HG03432 (cell line): ENCODE measurements at regions not wholly inside any gene's neighbourhood (a gene's known extent, or its start where the extent isn't known, plus 50 kb on each side); places are given as distances from the start of the nearest gene placed in this dataset.

Experiments used
- ATAC-seq: cut with Tn5 transposase; IDR thresholded peaks from one replicate; pipeline ENCODE4 v1.9.1; 2021; ENCODE audit warnings: mild to moderate bottlenecking, moderate library complexity; ENCODE audit not compliant: unreplicated experiment

DNA sequence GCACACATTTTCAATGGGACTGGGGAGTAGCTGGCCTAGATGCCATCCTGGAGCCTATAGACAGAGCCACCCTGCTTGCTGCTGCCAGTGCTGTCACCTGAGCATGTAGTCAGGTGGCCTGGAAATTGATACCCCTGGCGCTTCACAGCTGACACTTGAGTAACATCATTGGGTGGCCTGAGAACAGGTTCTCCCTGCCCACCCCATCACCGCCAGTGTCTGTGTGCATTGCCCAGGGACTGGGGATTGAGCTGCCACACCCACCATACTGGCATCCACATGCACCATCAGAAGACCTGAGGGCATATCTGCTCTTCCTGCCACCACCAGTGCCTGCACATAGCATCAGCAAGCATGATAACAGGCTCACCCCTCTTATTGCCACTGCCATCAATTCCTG is 1142.9 kb upstream of the PABPC4L start:
- no peak for ATAC-seq

DNA sequence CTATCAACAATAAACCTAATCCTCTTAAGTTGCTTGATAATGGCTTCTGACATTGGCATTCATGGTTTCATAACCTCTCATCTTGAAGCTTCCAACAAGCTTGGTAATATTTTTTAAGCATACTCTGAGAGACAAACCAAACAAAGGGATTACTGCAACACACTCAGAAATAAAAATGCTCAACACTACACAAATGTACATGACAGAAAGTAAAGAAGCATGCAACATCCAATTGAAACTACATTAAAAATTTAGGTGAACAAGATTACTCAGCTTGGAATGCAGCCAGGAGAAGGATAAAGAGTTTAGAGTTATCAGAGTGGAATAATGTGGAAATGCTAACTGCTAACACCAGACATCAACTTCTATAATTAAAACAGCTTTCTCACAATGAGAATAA is 1136.6 kb upstream of the PABPC4L start:
- ATAC-seq, result no peak

DNA sequence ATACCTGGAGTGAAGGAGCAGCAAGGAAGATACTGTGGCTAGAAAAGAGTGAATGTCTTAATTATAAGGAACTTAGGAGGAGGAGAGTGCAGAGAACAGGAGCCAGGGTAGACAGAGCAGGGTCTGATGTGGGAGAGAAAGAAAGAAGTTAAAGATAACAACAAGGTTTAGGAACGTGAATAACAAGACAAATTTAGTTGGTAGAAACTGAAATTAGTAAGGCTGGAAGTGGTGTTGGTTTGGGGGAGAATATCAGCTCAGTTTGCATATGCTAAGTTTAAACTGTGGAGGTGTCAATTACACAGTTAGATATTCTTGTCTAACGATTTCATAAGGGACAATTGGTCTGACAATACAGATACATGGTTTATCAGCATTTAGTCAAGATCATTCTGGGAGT is 1123.7 kb upstream of the PABPC4L start:
- ATAC-seq, result peak; percentile 37

DNA sequence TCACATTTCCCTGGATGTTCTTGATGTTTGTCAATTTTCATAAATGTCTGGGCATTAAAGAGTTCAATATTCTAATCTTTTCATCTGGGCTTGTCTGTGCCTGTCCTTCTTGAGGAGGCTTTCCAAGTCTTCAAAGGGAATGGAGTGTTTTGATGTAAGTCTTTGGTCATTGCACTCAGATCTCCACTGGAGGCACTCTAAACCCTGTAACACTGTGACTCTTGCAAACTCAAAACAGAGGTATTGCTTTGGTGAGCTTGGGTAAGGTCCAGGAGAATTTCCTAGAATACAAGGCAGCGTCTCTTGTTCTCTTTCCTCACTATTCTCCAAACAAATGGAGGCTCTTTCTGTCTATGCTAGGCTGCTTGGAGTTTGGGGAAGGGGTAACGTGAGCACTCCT is 1118.1 kb upstream of the PABPC4L start:
- no peak for ATAC-seq

DNA sequence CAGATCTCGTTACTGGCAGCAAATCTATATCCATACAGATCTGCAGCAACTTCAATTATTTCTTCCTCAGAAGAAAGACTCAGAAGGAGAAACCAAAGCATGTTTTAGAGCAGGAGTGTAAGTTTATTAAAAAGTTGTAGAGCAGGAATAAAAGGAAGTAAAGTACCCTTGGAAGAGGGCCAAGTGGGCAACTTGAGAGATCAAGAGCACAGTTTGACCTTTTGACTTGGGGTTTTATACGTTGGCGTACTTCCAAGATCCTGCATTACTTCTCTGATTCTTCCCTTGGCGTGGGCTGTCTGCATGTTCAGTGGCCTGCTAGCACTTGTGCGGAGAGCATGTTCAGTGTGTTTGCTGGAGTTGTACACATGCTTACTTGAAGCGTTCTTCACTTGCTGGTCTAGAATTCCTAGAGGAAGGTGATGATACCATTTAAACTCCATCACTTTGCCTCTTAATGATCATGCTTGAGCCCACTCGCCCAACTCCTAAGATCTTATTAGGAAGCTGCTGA is 1114.7 kb upstream of the PABPC4L start:
- ATAC-seq, result no peak

DNA sequence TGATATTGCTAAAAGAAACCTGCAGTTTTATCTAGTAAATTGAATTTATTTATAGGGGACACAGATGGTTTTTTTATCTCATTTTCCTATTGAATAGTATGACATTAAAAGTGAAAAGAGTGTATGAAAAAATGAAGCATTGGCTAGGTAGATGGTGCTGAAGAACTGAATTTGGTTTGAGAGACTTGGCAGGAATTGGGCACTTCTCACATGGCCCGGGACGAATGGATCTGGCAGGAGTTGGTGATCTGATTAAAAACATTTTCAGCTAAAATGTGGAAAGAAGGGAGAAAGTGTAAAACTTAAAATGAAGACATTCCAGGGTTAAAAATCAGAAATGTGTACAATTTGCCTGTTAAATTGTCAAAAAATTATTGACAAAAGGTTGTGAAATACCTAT is 1088.5 kb upstream of the PABPC4L start:
- no peak for ATAC-seq

DNA sequence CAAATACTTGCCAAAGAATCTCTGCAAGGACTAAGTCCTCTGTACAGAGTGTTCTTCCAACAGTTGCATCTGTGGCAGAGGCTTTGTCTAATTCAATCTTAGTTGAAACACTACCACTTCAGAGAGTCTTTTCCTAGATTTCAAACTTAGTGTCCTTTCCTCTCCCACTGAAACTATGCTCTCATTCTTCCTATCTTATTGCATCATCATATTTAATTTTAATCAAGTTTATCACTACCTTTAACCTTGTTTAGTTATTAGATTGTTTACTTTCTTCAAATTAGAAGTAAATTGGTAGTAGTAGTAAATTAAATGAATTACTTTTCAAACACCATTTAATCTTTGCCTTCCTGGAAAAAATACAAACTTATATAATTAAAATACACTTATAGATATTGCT is 1082.3 kb upstream of the PABPC4L start:
- ATAC-seq, result no peak

DNA sequence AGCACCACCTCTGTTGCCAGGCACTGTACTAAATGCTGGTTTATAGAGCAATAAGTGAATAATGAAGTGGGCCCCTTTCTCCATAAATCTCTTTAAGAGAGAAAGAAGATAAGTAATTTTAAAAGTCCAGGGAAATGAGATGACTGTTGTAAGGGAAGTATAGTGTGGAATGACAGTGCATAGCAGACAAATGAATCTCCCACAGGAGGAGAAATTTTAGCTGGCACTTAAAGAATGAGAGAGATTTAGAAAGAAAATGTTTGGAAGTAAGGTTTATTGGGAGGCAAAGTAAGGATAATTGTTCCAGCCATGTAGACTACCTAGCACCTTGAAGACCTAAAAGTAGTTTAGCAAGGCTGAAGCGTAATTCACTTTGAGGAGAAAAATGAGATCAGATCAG is 1081.1 kb upstream of the PABPC4L start:
- no peak for ATAC-seq

DNA sequence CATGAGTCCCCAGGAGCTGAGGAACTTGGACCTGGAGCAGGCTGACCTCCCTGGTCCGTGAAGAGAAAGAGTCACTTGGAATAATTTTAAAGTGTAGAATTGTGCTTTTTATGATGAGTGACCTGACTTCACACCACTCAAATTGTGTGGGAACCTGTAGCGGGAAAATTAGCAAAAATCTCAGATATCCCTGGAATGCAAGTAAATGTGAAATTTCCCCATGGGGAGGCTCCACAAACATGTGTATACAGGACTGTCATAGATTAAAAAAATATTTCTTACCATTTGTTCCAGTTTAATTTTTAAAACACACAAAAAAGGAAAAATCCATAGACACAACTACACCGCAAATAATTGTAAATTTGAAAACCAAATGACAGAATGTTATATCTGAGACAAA is 1079.6 kb upstream of the PABPC4L start:
- ATAC-seq, result no peak

DNA sequence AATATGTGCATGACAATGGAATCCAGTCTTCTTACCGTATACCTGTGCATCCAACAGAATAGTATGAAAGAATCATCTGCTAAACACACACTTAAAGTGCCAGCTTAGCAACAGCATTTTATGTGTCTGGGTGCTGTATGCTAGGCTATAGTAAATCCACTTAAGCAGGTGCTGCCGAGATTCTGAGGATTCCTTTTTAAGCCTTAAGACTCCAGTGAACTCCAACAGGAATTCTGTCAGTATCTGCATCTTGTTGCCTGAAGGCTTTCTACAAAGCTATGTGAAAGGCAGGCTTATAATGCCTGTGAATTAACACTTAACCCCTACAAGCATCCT is 1076.4 kb upstream of the PABPC4L start:
- ATAC-seq, result no peak

DNA sequence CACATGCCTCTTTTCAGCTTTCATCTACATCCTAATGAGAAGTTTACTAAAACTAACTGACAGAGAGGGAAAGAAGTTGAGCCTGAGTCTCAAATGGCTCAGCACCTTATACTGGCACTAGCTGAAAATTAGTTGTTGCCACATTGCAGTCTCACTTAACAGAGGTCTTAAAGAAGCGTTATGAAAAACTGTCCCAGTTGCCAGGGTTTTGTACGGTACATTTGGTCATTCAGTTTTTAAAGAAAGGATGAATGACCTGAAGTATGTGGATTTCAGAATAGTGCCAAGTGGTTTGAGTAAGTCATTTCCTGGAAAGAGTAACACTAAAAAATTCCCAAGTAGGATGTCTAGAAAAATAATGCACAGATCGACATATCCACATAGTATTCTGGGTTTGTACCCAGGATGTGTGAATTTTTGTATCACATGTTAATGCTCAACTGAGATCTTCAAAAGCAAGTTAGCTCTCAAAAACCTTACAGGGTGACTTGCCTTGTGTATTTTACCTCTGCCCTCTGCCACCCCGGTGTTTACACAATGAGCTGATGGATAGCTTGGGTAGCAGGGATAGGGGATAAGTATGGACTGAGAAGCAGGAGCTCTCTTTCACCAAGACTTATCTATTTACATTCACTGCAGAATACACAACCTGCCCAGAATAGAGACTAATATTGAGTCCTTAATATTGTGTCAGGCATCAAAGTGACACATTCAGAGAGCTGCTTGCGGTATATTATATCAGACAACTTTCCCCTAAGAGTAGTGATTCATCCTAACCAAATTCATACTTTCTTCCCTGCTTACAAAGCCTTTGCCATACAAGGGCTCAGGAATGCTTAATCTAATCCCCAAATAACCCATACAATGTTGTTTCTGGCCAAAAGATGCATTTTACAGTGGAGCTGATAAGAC is 1075.7 kb upstream of the PABPC4L start:
- no peak for ATAC-seq

DNA sequence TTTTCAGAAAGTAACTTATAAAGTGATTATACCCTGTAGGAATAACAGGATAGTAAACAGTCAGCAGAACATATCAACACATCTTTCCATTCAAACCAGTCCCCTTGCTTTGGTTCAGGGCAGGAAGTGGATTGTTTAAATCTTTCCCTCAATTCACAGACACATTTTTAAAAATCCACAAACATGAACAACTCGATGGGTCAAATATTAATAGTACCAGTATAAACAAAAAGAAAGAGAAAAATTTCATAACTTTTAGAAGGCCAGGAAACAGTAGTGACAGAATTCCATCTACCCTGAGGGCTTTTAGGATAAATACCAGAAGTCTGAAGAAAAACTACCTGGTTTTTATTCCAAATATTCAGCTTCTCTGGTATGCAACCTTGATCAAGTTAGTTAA is 1072.8 kb upstream of the PABPC4L start:
- no peak for ATAC-seq

DNA sequence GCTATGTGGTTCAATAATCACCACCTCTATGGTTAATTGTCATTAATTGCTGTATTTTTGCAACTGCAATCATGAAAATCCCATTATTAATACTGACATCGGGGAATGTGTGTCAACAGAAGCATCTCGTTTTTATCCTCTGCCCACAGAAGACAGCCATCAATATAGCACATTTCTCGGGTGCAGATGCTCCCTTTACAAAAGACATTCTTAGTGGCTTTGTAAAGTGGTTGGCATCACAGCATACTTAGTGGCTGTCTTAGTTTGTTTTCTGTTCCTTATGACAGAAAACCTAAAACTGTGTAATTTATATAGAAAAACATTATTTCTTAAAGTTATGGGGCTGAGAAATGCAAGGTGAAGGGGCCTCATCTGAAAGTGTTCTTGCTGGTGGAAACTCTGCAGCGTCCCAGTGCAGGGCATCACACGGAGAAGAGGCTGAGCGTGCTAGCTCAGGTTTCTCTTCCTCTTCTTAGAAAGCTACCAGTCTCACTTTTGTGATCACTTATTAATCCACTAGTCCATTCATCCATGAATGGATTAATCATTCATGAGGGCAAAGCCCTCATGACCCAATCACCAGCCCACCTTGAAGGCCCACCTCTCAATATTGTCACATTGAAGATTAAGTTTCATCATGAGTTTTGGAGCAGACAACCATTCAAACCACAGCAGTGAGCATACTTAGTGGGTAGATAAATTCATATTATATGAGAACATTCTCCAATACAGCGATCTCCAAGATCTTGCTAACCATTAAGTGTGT is 1067.7 kb upstream of the PABPC4L start:
- ATAC-seq, result peak; percentile 96

DNA sequence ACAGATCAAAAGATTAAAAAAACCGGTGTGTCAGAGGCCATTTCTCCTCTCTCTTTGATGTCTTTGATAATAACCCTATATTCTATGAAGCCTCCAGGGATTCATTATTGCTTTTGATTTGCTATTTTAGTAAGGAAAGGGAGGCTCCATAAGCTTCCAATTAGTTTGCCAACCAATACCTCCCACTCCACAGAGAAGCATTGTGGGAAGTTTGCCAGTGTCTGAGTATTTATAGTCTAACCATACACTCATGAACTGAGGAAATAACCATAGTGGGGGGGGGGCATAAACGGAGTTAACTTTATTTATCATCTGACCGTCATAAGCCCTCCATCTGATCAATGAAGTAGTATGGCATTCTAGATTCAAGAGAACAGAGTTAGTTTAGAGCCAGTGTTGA is 1066.8 kb upstream of the PABPC4L start:
- ATAC-seq, result no peak

DNA sequence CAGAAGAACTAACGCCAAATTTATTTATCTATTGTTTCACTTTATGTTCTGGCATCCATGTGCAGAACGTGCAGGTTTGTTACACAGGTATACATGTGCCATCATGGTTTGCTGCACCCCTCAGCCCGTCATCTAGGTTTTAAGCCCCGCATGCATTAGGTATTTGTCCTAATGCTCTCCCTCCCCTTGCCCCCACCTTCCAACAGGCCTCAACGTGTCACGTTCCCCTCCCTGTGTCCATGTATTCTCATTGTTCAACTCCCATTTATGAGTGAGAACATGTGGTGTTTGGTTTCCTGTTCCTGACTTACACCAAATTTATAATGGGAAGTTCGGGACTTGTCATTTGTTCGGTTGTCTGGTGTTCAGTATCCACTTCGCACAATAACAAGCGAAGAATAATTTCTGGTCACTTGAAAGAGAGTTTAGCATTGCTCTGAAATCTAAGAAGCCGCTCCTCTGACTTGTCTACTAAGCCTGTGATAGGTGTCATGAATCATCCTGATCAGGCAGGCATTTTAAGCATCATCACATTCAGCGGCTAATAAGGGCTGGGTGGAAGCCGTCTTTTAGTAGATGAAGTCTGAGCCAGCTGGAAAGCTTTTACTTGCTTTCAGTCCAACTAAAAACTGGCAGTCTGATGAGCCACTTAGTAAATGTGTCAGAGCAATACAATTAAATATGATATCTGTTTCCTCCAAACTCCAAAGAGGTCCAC is 1065.7 kb upstream of the PABPC4L start:
- ATAC-seq, result no peak

DNA sequence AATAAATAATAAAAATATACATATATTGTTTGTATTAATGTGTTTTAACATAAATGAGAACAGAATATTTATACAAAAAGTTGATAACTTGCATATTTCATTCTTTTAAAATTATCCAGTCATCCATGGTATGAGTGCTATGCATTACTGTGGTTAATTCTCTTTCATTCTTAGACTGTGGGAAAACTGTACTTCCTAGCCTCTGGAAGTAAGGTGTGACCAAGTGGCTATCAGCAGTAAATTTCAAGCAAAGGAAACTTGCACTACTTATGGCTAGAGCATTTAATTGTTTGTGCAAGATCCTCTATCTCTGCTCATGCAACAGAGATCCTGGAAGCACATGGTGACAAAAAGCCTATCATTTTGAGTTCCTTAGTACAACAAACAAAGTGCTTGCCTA is 1054.5 kb upstream of the PABPC4L start:
- no peak for ATAC-seq

DNA sequence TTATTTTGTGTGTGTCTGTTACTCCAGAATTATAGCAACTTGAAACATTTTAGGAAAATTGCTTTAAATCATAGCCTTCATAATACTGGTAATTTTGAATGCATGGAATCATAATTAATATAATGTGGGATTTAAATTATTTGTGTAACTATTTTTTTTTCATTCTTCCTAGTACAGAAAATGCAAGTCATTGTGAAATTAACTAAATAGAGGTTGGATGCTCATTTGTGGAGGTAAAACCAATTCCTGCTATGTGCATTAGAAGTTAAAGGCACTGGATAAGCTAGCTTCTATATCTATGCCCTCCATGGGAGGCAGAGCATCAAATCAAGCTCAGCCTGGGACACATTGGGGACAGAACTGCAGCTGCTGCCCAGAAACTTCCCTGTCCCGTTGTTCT is 1048.5 kb upstream of the PABPC4L start:
- no peak for ATAC-seq

DNA sequence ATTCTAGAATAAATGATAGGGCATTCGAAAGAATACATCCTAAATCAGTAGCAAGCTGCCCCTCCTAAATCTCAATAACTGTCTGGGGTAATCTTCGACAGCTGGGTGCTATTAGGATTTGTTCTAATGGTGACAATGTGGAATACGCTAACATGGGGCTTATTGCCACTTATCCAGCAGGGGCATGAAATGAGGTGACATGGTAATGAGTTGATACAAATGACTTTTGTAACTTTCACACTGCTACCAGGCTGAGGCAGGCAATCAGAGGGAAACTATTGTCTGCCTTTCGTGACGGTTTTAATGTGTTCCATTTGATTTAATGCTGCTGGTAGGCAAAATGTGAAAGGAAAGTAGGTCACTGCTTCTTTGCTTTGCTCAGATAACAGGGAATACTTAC is 1047.4 kb upstream of the PABPC4L start:
- no peak for ATAC-seq

DNA sequence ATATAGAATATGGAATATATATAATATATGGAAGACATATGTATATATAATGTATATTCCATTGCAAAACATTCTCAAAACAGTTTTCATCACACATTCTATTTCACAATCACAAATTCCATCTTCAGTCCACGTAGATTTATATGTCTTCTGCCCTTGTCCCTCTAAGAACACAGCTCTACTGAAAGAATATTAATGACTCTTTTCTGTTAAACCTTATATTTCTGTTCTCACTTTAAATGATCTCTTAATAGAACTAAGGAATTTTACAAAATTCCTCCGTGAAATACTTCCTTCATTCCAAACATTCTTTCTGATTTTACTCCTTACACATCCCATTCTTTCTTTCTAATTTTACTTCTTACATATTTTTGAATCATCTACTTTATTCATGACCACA is 1043.1 kb upstream of the PABPC4L start:
- ATAC-seq, result no peak

DNA sequence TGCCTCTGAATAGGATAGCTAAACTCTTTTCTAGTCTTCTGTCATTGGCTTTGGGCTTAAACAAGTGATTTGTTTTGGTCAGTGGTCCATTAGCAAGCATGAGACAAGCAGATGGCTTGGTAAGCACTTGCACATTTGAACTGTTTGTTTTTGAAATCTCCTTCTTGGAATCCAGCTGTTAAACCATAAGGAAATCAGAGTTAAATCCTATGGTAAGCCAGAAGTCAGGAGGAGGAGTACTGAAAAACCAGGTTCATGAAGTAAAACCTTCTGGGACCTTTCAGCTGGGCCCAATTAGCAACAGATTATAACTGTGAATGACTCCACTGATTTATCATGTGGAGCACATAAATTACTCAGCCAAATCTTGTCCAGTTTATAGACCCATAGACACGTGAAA is 1042.5 kb upstream of the PABPC4L start:
- no peak for ATAC-seq

DNA sequence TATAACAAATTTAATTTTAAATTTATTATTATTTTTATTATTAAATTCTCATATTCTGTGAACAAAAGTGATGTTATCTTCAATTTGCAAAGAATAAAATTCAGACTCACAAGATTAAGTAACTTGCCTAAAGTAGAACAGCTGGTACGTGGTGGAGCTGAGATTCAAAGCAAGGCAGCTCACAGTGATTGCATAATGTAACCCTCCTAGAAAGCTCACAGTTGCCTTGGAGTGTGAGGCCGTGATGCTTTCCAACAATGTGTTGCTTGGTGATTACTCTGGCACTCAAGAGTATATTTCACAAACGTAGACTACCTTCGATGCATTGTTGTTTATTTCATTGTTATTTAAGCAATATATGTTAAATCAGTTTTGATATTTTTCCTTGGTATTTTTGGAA is 1039.2 kb upstream of the PABPC4L start:
- no peak for ATAC-seq

DNA sequence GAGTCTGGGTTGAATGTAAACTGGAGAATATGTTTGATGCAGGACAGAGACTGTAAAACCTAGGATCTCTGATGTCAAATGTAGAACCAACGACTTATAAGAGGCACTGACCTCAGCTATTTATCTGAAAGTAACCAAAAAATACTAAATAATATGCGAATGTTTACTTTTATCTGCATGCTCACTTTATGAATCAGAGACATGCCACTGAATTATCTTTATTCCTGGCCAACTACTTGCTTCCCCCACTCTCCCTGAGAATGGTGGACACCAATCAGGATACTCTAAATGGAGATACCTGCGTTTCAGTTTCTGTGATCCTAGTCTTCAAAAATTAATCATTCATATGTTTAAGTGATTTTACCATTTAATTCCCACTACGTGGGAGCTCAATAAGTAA is 1038.4 kb upstream of the PABPC4L start:
- ATAC-seq, result no peak
